GM12878 (cell line): ENCODE measurements at regions not wholly inside any gene's neighbourhood (a gene's known extent, or its start where the extent isn't known, plus 50 kb on each side); places are given as distances from the start of the nearest gene placed in this dataset.

Experiments
- ATAC-seq: fragments of 200-7000 bp; cut with Tn5 transposase; 3 replicates; pipeline ENCODE4 v1.9.1; 2020; ENCODE audit warnings: mild to moderate bottlenecking, moderate library complexity
- BruUV-seq: library from RNA; stranded (reverse); fragments of 400-500 nt; replicated peaks from 2 replicates; lab custom pipeline; 2021; lab: Mats Ljungman, UMichigan
- CTCF ChIA-PET: fragments of 300-600 bp; sonication (Branson Sonifier 250); formaldehyde crosslinking; extraction: SDS; loops from one replicate; lab custom pipeline; 2021; ENCODE audit warnings: inconsistent platforms; lab: Yijun Ruan, JAX
- POLR2A ChIA-PET: fragments of 350-600 bp; formaldehyde crosslinking; extraction: SDS; loops from one replicate; lab custom pipeline; 2021; ENCODE audit warnings: inconsistent platforms; lab: Charles Lee
- RAD21 ChIA-PET: fragments of 300-600 bp; sonication (Branson Sonifier 250); formaldehyde crosslinking; loops from one replicate; lab custom pipeline; 2023; ENCODE audit warnings: antibody characterized with exemption; ENCODE audit not compliant: unreplicated experiment; lab: Charles Lee
- SMC1A ChIA-PET: fragments of 300-600 bp; sonication (Branson Sonifier 250); formaldehyde crosslinking; loops from one replicate; lab custom pipeline; 2023; ENCODE audit not compliant: unreplicated experiment, uncharacterized antibody; lab: Charles Lee
- DNase-seq: peaks from one replicate; pipeline ENCODE4 v3.0.0-alpha.2; 2011; ENCODE audit warnings: low read depth, low spot score
- FAIRE-seq: peaks from 3 replicates; lab custom pipeline; 2011; peaks lifted over from hg19 to GRCh38; lab: Jason Lieb, UNC
- H2AFZ ChIP-seq: 2 replicates; pipeline ENCODE4 v1.6.0; 2011; ENCODE audit warnings: low read depth, low read length, control low read depth; ENCODE audit not compliant: control insufficient read depth
- H3K27ac ChIP-seq: 2 replicates; pipeline ENCODE4 v1.5.1; 2011; ENCODE audit warnings: control low read depth; ENCODE audit not compliant: control insufficient read depth, insufficient read depth
- H3K27me3 ChIP-seq, 2 experiments: replicated peaks in 1 of 2; 2 replicates each; pipeline versions ENCODE4 v1.6.0 to v1.6.1; 2011; ENCODE audit warnings: low read length in 1 of 2; ENCODE audit not compliant: control insufficient read depth in 2 of 2, insufficient read depth in 2 of 2
- H3K36me3 ChIP-seq, 2 experiments: 2 replicates each; pipeline ENCODE4 v1.5.1; 2011; ENCODE audit warnings: low read length in 1 of 2; ENCODE audit not compliant: control insufficient read depth in 2 of 2, insufficient read depth in 2 of 2
- H3K4me1 ChIP-seq: 2 replicates; pipeline ENCODE4 v1.6.1; 2011; ENCODE audit warnings: mild to moderate bottlenecking, low read length, moderate library complexity, mixed read lengths; ENCODE audit not compliant: control insufficient read depth, insufficient read depth
- H3K4me2 ChIP-seq: 2 replicates; pipeline ENCODE4 v1.6.0; 2011; ENCODE audit warnings: control low read depth; ENCODE audit not compliant: control insufficient read depth, insufficient read depth
- H3K4me3 ChIP-seq: fragments of 200-600 bp; sonication (generic); 2 replicates; pipeline ENCODE4 v1.5.1; 2016
- H3K79me2 ChIP-seq: 2 replicates; pipeline ENCODE4 v1.6.0; 2011; ENCODE audit warnings: low read length; ENCODE audit not compliant: control insufficient read depth, insufficient read depth
- H3K9ac ChIP-seq: 2 replicates; pipeline ENCODE4 v1.8.0; 2011; ENCODE audit warnings: low read length, control low read depth, mixed read lengths; ENCODE audit not compliant: control insufficient read depth, insufficient read depth
- H3K9me3 ChIP-seq: replicated peaks from 3 replicates; pipeline ENCODE4 v1.5.1; 2011; ENCODE audit warnings: mild to moderate bottlenecking, low read length; ENCODE audit not compliant: control insufficient read depth, insufficient read depth
- H4K20me1 ChIP-seq: 2 replicates; pipeline ENCODE4 v1.6.0; 2011; ENCODE audit not compliant: control insufficient read depth, insufficient read depth
- E2F8 ChIP-seq: fragments of 450-650 bp; IDR thresholded peaks from 2 replicates; pipeline ENCODE4 v1.6.1; 2018; ENCODE audit warnings: mild to moderate bottlenecking, low read depth, moderate library complexity; ENCODE audit not compliant: partially characterized antibody
- EED ChIP-seq: sonication (generic); IDR thresholded peaks from 2 replicates; pipeline ENCODE4 v1.6.1; 2016; ENCODE audit warnings: antibody characterized with exemption, low read depth
- GABPA ChIP-seq: IDR thresholded peaks from 2 replicates; pipeline ENCODE4 v1.6.1; 2014; ENCODE audit warnings: antibody characterized with exemption, low read depth, mild to moderate bottlenecking, inconsistent platforms
- KDM1A ChIP-seq: fragments of 200-600 bp; sonication (generic); IDR thresholded peaks from 2 replicates; pipeline ENCODE4 v1.6.1; 2016; ENCODE audit warnings: borderline replicate concordance
- MLLT1 ChIP-seq: fragments of 450-650 bp; IDR thresholded peaks from 2 replicates; pipeline ENCODE4 v1.6.1; 2016; ENCODE audit warnings: mild to moderate bottlenecking
- NKRF ChIP-seq: fragments of 450-650 bp; conservative IDR thresholded peaks from 2 replicates; pipeline ENCODE4 v1.6.1; 2017; ENCODE audit warnings: mild to moderate bottlenecking, moderate library complexity
- RB1 ChIP-seq: fragments of 450-650 bp; formaldehyde crosslinking; IDR thresholded peaks from 2 replicates; pipeline ENCODE4 v1.6.1; 2017; ENCODE audit warnings: mild to moderate bottlenecking, borderline replicate concordance
- RCOR1 ChIP-seq: conservative IDR thresholded peaks from 2 replicates; pipeline ENCODE4 v1.6.1; 2012; ENCODE audit warnings: low read depth, low read length, improper control_type of control experiment
- TCF7 ChIP-seq: IDR thresholded peaks from 2 replicates; pipeline ENCODE4 v1.6.1; 2014; ENCODE audit warnings: antibody characterized with exemption, borderline replicate concordance
- ZBED1 ChIP-seq: IDR thresholded peaks from 2 replicates; pipeline ENCODE4 v1.6.1; 2016; ENCODE audit warnings: borderline replicate concordance
- ZBTB11 ChIP-seq: fragments of 450-650 bp; formaldehyde crosslinking; IDR thresholded peaks from 2 replicates; pipeline ENCODE4 v1.5.0; 2022; ENCODE audit warnings: mild to moderate bottlenecking, missing genetic modification characterization
- ZNF217 ChIP-seq: fragments of 450-650 bp; IDR thresholded peaks from 2 replicates; pipeline ENCODE4 v1.6.1; 2017; ENCODE audit warnings: antibody characterized with exemption, mild to moderate bottlenecking
- WGBS: methylation state at CpG from one replicate; pipeline ENCODE4 v1.1.6; 2016; ENCODE audit warnings: low lambda C conversion rate; ENCODE audit not compliant: insufficient replicate concordance, insufficient coverage; ENCODE audit errors: missing lambda C conversion rate; 5-methylcytosine and 5-hydroxymethylcytosine counted together
- in situ Hi-C: fragments of 300-500 bp; cut with MboI; formaldehyde crosslinking; loops from 9 replicates; pipeline ENCODE4 v1.14.3; 2018; ENCODE audit warnings: mixed read lengths
- intact Hi-C: fragments of 100-400 bp; cut with micrococcal nuclease; formaldehyde crosslinking; loops from one replicate; pipeline ENCODE4 v1.14.2; 2022; ENCODE audit not compliant: unreplicated experiment
- TF ChIP-seq, protein P1 (sequence below): fragments of 450-650 bp; IDR thresholded peaks from 2 replicates; pipeline ENCODE4 v1.6.1; 2014; ENCODE audit warnings: mild to moderate bottlenecking

DNA sequence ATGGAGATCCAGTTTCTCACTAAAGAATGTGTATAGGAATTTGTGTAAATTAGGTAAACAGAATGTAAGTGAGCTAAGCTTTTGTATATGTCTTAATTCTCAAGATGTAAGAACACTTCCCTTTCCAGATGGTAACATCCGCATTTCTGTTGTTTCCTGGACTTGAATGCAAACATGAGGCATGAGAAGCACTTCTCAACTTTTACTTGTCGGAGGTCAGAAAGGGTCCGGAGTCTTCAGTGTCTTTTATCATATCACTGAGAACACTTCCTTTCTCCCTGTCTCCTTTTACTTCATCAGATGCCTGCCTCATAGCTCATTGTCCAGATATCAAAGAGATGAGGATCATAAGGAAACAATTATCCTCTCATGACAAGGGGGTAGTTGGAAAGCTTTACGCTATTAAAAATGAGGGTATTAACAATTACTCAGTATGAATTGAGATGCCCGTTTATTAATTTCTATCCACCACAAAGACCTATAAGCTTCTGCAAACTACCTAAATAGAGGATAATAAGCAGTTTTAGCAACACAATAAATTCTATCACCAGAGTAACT lies 214.1 kb upstream of the FLRT2 start:
- RAD21 ChIA-PET, result no interaction called here
- Histone ChIP-seq H3K4me2 (no peak overlapping the region), H3K27me3 (no peaks in the 10 kb centered on the region), H2AFZ (no peak overlapping the region), H4K20me1 (no peaks in the 10 kb centered on the region), H3K4me3 (no peak overlapping the region), H3K9ac (no peak overlapping the region), H3K4me1 (no peaks in the 10 kb centered on the region), H3K36me3 (no peaks in the 10 kb centered on the region), H3K79me2 (no peaks in the 10 kb centered on the region), H3K9me3 (no peaks in the 10 kb centered on the region), H3K27ac (no peak overlapping the region)
- in situ Hi-C loops (no loop called here), intact Hi-C loops (no loop called here)
- WGBS, result 49% methylated on average over 5 of the region's 5 CpGs
- CTCF ChIA-PET, result no interaction called here
- BruUV-seq, result no TSS peak
- no peak for FAIRE-seq
- SMC1A ChIA-PET, result interaction anchor here (1.6 kb wide), 1 partner anchor 11 kb away, joined by 3 read pairs; no protein-coding TSS in a partner anchor
- no peak for ATAC-seq
- POLR2A ChIA-PET, result no interaction called here
- no peak for DNase-seq
- TF ChIP-seq ZBTB11 (CRISPR knock-in tag), result no peak
- TF ChIP-seq RCOR1, result no peak
- TF ChIP-seq RB1, result no peak
- no peak for TF ChIP-seq EED
- no peak for TF ChIP-seq ZBED1
- TF ChIP-seq, protein P1, sequence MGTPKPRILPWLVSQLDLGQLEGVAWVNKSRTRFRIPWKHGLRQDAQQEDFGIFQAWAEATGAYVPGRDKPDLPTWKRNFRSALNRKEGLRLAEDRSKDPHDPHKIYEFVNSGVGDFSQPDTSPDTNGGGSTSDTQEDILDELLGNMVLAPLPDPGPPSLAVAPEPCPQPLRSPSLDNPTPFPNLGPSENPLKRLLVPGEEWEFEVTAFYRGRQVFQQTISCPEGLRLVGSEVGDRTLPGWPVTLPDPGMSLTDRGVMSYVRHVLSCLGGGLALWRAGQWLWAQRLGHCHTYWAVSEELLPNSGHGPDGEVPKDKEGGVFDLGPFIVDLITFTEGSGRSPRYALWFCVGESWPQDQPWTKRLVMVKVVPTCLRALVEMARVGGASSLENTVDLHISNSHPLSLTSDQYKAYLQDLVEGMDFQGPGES, result no peak
- TF ChIP-seq ZNF217, result no peak
- no peak for TF ChIP-seq NKRF
- no peak for TF ChIP-seq GABPA
- TF ChIP-seq TCF7, result no peak
- TF ChIP-seq MLLT1, result no peak
- no peak for TF ChIP-seq E2F8
- no peak for TF ChIP-seq KDM1A
